MM.1S (cell line): ENCODE measurements at regions not wholly inside any gene's neighbourhood (a gene's known extent, or its start where the extent isn't known, plus 50 kb on each side); places are given as distances from the start of the nearest gene placed in this dataset.
"Not testable (repeated sequence)": the region's sequence is repeated elsewhere in the genome, so short reads cannot be mapped to it uniquely, and the experiment has no call there.

Experiments
- DNase-seq: peaks from one replicate; pipeline ENCODE4 v3.0.0-alpha.2; 2015
- H2AFZ ChIP-seq: fragments of 300-600 bp; sonication (generic); 2 replicates; pipeline ENCODE4 v1.6.0; 2016; ENCODE audit warnings: antibody characterized with exemption, low read length
- H3F3A ChIP-seq: fragments of 300-600 bp; sonication (generic); 2 replicates; pipeline ENCODE4 v1.6.1; 2016; ENCODE audit warnings: mild to moderate bottlenecking, antibody characterized with exemption, low read length, moderate library complexity, mixed read lengths; ENCODE audit not compliant: insufficient read depth
- H3K27ac ChIP-seq: fragments of 300-600 bp; sonication (generic); 2 replicates; pipeline ENCODE4 v1.5.1; 2016; ENCODE audit warnings: mild to moderate bottlenecking, low read length
- H3K27me3 ChIP-seq: fragments of 300-600 bp; sonication (generic); replicated peaks from 2 replicates; pipeline ENCODE4 v1.6.0; 2016; ENCODE audit warnings: low read length; ENCODE audit not compliant: insufficient read depth
- H3K36me3 ChIP-seq: fragments of 300-600 bp; sonication (generic); replicated peaks from 2 replicates; pipeline ENCODE4 v1.6.1; 2016; ENCODE audit warnings: mild to moderate bottlenecking, low read length, mixed read lengths; ENCODE audit not compliant: insufficient read depth
- H3K4me1 ChIP-seq: fragments of 300-600 bp; sonication (generic); 2 replicates; pipeline ENCODE4 v1.6.1; 2016; ENCODE audit warnings: low read length, mixed read lengths
- H3K4me2 ChIP-seq: fragments of 300-600 bp; sonication (generic); 2 replicates; pipeline ENCODE4 v1.6.0; 2016; ENCODE audit warnings: low read depth, low read length
- H3K4me3 ChIP-seq: fragments of 300-600 bp; sonication (generic); 2 replicates; pipeline ENCODE4 v1.5.1; 2016; ENCODE audit warnings: low read length, mixed read lengths
- H3K79me2 ChIP-seq: fragments of 300-600 bp; sonication (generic); 2 replicates; pipeline ENCODE4 v1.6.1; 2016; ENCODE audit warnings: mixed run types, low read length, mixed read lengths
- H3K9ac ChIP-seq: fragments of 300-600 bp; sonication (generic); 2 replicates; pipeline ENCODE4 v1.6.1; 2016; ENCODE audit warnings: low read length, mixed read lengths
- H3K9me2 ChIP-seq: fragments of 300-600 bp; sonication (generic); replicated peaks from 2 replicates; pipeline ENCODE4 v1.6.1; 2016; ENCODE audit warnings: mild to moderate bottlenecking, low read length, mixed read lengths; ENCODE audit not compliant: insufficient read depth
- H3K9me3 ChIP-seq: fragments of 300-600 bp; sonication (generic); replicated peaks from 2 replicates; pipeline ENCODE4 v1.6.1; 2016; ENCODE audit warnings: mild to moderate bottlenecking, low read length, mixed read lengths; ENCODE audit not compliant: insufficient read depth
- H4K20me1 ChIP-seq: fragments of 300-600 bp; sonication (generic); 2 replicates; pipeline ENCODE4 v1.6.1; 2016; ENCODE audit warnings: mild to moderate bottlenecking, low read length, moderate library complexity, mixed read lengths; ENCODE audit not compliant: insufficient read depth
- CTCF ChIP-seq: fragments of 300-600 bp; sonication (generic); IDR thresholded peaks from 2 replicates; pipeline ENCODE4 v1.5.1; 2016; ENCODE audit warnings: antibody characterized with exemption, low read length, mixed read lengths
- EZH2 ChIP-seq: fragments of 300-600 bp; sonication (generic); optimal IDR thresholded peaks from 2 replicates; pipeline ENCODE3; 2017; ENCODE audit warnings: low read depth, mild to moderate bottlenecking, antibody characterized with exemption, low read length, mixed read lengths
- EZH2phosphoT487 ChIP-seq: fragments of 300-600 bp; sonication (generic); IDR thresholded peaks from 2 replicates; pipeline ENCODE4 v1.6.1; 2018; ENCODE audit warnings: antibody characterized with exemption, low read length

GRCh38 chrX:77065896-77066295, 381.3 kb upstream of the FGF16 start:
- no peak overlapping the region for H3K4me2 ChIP-seq
- DNase-seq, result no peak
- H3K9ac ChIP-seq, result no peak overlapping the region
- no peaks in the 10 kb centered on the region for H3F3A ChIP-seq
- H3K36me3 ChIP-seq, result no peaks in the 10 kb centered on the region
- TF ChIP-seq EZH2phosphoT487 (no peak), EZH2 (no peak), CTCF (no peak)
- no peaks in the 10 kb centered on the region for H3K79me2 ChIP-seq
- no peak overlapping the region for H3K27ac ChIP-seq
- no peaks in the 10 kb centered on the region for H3K27me3 ChIP-seq
- no peaks in the 10 kb centered on the region for H4K20me1 ChIP-seq
- H2AFZ ChIP-seq, result no peak overlapping the region
- no peak overlapping the region for H3K4me3 ChIP-seq
- H3K4me1 ChIP-seq, result no peaks in the 10 kb centered on the region
- H3K9me3 ChIP-seq, result no peaks in the 10 kb centered on the region
- H3K9me2 ChIP-seq, result no peaks in the 10 kb centered on the region

DNA sequence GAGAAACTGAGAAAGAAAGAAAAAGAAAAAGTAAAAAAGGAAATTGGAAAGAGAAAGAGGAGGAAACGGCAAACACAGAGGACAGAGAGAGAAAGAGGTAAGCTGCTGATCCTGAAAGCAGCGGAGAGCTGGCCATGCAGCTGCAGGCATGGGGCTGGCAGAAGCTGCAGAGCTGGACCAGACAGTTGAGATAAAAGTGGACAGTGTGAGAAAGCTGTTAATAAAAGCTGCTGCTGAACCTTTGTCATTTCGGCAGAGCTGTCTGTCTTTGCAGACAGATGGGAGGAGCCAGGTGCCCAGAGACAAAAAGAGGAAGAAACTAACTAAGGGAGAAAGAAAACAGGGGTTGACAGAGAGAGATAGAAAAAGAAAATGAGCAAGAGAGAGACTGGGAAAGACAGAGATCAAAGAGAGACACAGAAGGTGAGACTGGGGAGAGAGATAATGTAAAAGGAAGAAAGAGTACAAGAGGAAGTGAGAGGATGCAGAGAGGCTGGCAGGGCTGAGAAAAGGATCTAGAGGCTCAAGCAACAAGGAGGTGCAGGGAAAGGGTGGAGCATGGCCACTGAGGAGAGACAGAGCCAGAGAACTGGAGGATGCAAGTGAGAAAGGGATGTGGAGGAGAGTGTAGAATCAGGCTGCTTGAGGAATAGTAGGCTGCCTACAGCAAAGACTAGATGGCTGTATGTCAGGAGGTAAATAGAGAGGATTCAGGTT, 376.8 kb upstream of the FGF16 start:
- H3K4me2 ChIP-seq, result peak overlapping the region; percentile 24; the same call in 1 of the 2 replicates
- DNase-seq, result no peak

GRCh38 chrX:77076896-77077295, 370.3 kb upstream of the FGF16 start:
- Histone ChIP-seq H3K9me3 (no peaks in the 10 kb centered on the region), H3K27me3 (no peaks in the 10 kb centered on the region), H3K4me2 (no peak overlapping the region), H4K20me1 (no peaks in the 10 kb centered on the region), H3K4me3 (no peak overlapping the region), H3K4me1 (no peaks in the 10 kb centered on the region), H3F3A (no peaks in the 10 kb centered on the region), H3K79me2 (no peaks in the 10 kb centered on the region), H2AFZ (no peak overlapping the region), H3K36me3 (no peaks in the 10 kb centered on the region), H3K27ac (no peak overlapping the region), H3K9ac (no peak overlapping the region), H3K9me2 (no peaks in the 10 kb centered on the region)
- no peak for DNase-seq
- no peak for TF ChIP-seq CTCF
- no peak for TF ChIP-seq EZH2
- TF ChIP-seq EZH2phosphoT487, result no peak

More for the DNA sequence above, 376.8 kb upstream of the FGF16 start:
- no peak overlapping the region for H3K27ac ChIP-seq
- no peaks in the 10 kb centered on the region for H3K4me1 ChIP-seq
- H3K9ac ChIP-seq, result no peak overlapping the region
- H3K9me3 ChIP-seq, result no peaks in the 10 kb centered on the region
- TF ChIP-seq CTCF (no peak), EZH2 (no peak), EZH2phosphoT487 (no peak)
- H4K20me1 ChIP-seq, result no peaks in the 10 kb centered on the region
- peak overlapping the region; percentile 49; the same call in 1 of the 2 replicates for H2AFZ ChIP-seq
- H3F3A ChIP-seq, result no peaks in the 10 kb centered on the region
- no peaks in the 10 kb centered on the region for H3K27me3 ChIP-seq
- peak overlapping the region; percentile 7; the same call in 1 of the 2 replicates for H3K4me3 ChIP-seq
- no peaks in the 10 kb centered on the region for H3K9me2 ChIP-seq
- no peaks in the 10 kb centered on the region for H3K79me2 ChIP-seq
- no peaks in the 10 kb centered on the region for H3K36me3 ChIP-seq

DNA sequence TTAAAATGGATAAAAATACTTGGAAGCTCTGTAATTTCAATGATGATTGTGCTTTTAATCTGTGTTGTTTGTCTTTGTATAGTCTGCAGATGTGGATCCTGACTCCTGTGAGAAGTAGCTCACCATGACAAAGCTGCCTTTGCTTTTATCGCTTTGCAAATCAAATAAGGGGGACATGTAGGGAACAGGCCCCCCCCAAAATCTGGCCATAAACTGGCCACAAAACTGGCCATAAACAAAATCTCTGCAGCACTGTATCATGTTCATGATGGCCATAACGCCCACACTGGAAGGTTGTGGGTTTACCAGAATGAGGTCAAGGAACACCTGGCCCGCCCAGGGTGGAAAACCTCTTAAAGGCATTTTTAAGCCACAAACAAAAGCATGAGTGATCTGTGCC, 366.0 kb upstream of the FGF16 start:
- not testable (repeated sequence) for H3K27me3 ChIP-seq

More for the DNA sequence above, 366.0 kb upstream of the FGF16 start:
- not testable (repeated sequence) for H3F3A ChIP-seq, H3K9ac ChIP-seq, H2AFZ ChIP-seq, H3K9me3 ChIP-seq, H3K4me3 ChIP-seq, H4K20me1 ChIP-seq, H3K4me1 ChIP-seq, H3K27ac ChIP-seq, H3K36me3 ChIP-seq, H3K4me2 ChIP-seq, H3K9me2 ChIP-seq, DNase-seq, H3K79me2 ChIP-seq
